ENCODE measurements at regions not wholly inside any gene's neighbourhood (a gene's known extent, or its start where the extent isn't known, plus 50 kb on each side); places are given as distances from the start of the nearest gene placed in this dataset.

- 54% methylated on average over 7 of the region's 7 CpGs for WGBS, 2 donors (ENCODE audit: low coverage in 1 of 2)
These were observed 82.7 kb downstream of the RAMP3 start for GRCh38 chr7:45240273-45240771.

GRCh38 chr7:45240926-45241325 is 83.3 kb downstream of the RAMP3 start:
- no peak for ATAC-seq
- H3K4me3 ChIP-seq, result no peak overlapping the region
- no peaks in the 10 kb centered on the region for H3K9me3 ChIP-seq
- no peak for TF ChIP-seq CTCF (IDR thresholded peaks at IDR 0.05)
- no peak for TF ChIP-seq POLR2A (IDR thresholded peaks at IDR 0.05)
- no peak for TF ChIP-seq EP300 (IDR thresholded peaks at IDR 0.05)
- TF ChIP-seq POLR2AphosphoS5 (IDR thresholded peaks at IDR 0.05), result no peak
- no peaks in the 10 kb centered on the region for H3K4me1 ChIP-seq
- H3K36me3 ChIP-seq, result no peaks in the 10 kb centered on the region
- WGBS, 2 donors (ENCODE audit: low coverage in 1 of 2), result 76 to 100% methylated on average over 2 to 4 of the region's 4 CpGs
- H3K27me3 ChIP-seq, result peaks cover 31% of the 10 kb centered on the region
- peak overlapping the region in 3 of 4 donors; percentile 4 to 37 (median 24) for H3K27ac ChIP-seq

More at GRCh38 chr7:45240273-45240771, 82.7 kb downstream of the RAMP3 start:
- TF ChIP-seq CTCF (IDR thresholded peaks at IDR 0.05) (no peak), POLR2AphosphoS5 (IDR thresholded peaks at IDR 0.05) (no peak), POLR2A (IDR thresholded peaks at IDR 0.05) (no peak), EP300 (IDR thresholded peaks at IDR 0.05) (no peak)
- H3K27ac ChIP-seq, result peak overlapping the region in 3 of 4 donors; percentile 4 to 37 (median 24)
- no peak for ATAC-seq
- H3K4me3 ChIP-seq, result no peak overlapping the region
- no peaks in the 10 kb centered on the region for H3K4me1 ChIP-seq
- H3K9me3 ChIP-seq, result no peaks in the 10 kb centered on the region
- peaks cover 27% of the 10 kb centered on the region for H3K27me3 ChIP-seq
- no peaks in the 10 kb centered on the region for H3K36me3 ChIP-seq

GRCh38 chr7:45241339-45242109 is 83.9 kb downstream of the RAMP3 start:
- H3K27ac ChIP-seq, result peak overlapping the region in 2 of 4 donors; percentile 19 to 24
- no peaks in the 10 kb centered on the region for H3K36me3 ChIP-seq
- peaks cover 34% of the 10 kb centered on the region for H3K27me3 ChIP-seq
- no peaks in the 10 kb centered on the region for H3K4me1 ChIP-seq
- H3K4me3 ChIP-seq, result no peak overlapping the region
- 61 to 70% methylated on average over 5 to 9 of the region's 11 CpGs for WGBS, 2 donors (ENCODE audit: low coverage in 1 of 2)
- H3K9me3 ChIP-seq, result no peaks in the 10 kb centered on the region
- ATAC-seq, result no peak
- TF ChIP-seq POLR2A (IDR thresholded peaks at IDR 0.05), result no peak

- Histone ChIP-seq H3K9me3 (no peaks in the 10 kb centered on the region), H3K4me3 (no peak overlapping the region), H3K27ac (no peak overlapping the region), H3K36me3 (no peaks in the 10 kb centered on the region), H3K4me1 (no peaks in the 10 kb centered on the region), H3K27me3 (peaks cover 40% of the 10 kb centered on the region)
- TF ChIP-seq POLR2A (IDR thresholded peaks at IDR 0.05), result no peak
- TF ChIP-seq EP300 (IDR thresholded peaks at IDR 0.05), result no peak
- no peak for TF ChIP-seq POLR2AphosphoS5 (IDR thresholded peaks at IDR 0.05)
- no peak for TF ChIP-seq CTCF (IDR thresholded peaks at IDR 0.05)
- ATAC-seq, result no peak
- WGBS, 2 donors (ENCODE audit: low coverage in 1 of 2), result no CpG with 5 or more reads among the region's 4 CpGs
These were observed 84.7 kb downstream of the RAMP3 start for GRCh38 chr7:45242261-45242660.

- no peak overlapping the region for H3K4me3 ChIP-seq
- H3K36me3 ChIP-seq, result no peaks in the 10 kb centered on the region
- no peak overlapping the region for H3K27ac ChIP-seq
- H3K9me3 ChIP-seq, result peaks cover 0 to 3% (median 0%) of the 10 kb centered on the region in 3 donors
- 84 to 100% methylated on average over 2 to 3 of the region's 3 CpGs for WGBS, 2 donors (ENCODE audit: low coverage in 1 of 2)
- H3K27me3 ChIP-seq, result peaks cover 45% of the 10 kb centered on the region
- TF ChIP-seq CTCF (IDR thresholded peaks at IDR 0.05) (no peak), EP300 (IDR thresholded peaks at IDR 0.05) (no peak)
- H3K4me1 ChIP-seq, result no peaks in the 10 kb centered on the region
- ATAC-seq, result peak; percentile 21
These were observed 85.1 kb downstream of the RAMP3 start for GRCh38 chr7:45242698-45243097.

Measured in gastroesophageal sphincter (tissue), 4 donors.